ENCODE measurements at regions not wholly inside any gene's neighbourhood (a gene's known extent, or its start where the extent isn't known, plus 50 kb on each side); places are given as distances from the start of the nearest gene placed in this dataset.

GRCh38 chr5:104793031-104793754 is 1230.6 kb upstream of the NUDT12 start:
- no peak overlapping the region for H2AK9ac ChIP-seq (replicated peaks; ENCODE audit: low read depth, low read length, poor library complexity)
- H3K4ac ChIP-seq (ENCODE audit: low read depth, low read length), result no peak overlapping the region
- in situ Hi-C loops (cut with MboI; ENCODE audit: low sequenced_read_pairs), result no loop called here
- no peak overlapping the region for H3K9ac ChIP-seq (ENCODE audit: low read depth, low read length)
- H3K9me3 ChIP-seq (ENCODE audit: control insufficient read depth, insufficient read depth, low read length), result peaks cover 1% of the 10 kb centered on the region; the same call in 1 of the 2 replicates
- H3K18ac ChIP-seq (ENCODE audit: low read depth, low read length), result no peak overlapping the region
- no peaks in the 10 kb centered on the region for H3K4me1 ChIP-seq (ENCODE audit: control insufficient read depth, insufficient read depth, low read length)
- H3K4me2 ChIP-seq (ENCODE audit: low read depth, low read length), result no peak overlapping the region
- ChIA-PET POLR2A (ENCODE audit: unreplicated experiment) (no interaction called here), CTCF (no interaction called here)
- no peak overlapping the region for H2BK15ac ChIP-seq (ENCODE audit: low read depth, low read length)
- BruUV-seq (replicated peaks), result no TSS peak
- H4K20me1 ChIP-seq (ENCODE audit: insufficient read depth, low read length), result no peaks in the 10 kb centered on the region
- H3K36me3 ChIP-seq (ENCODE audit: control insufficient read depth, insufficient read depth, low read length), result no peaks in the 10 kb centered on the region
- H3K56ac ChIP-seq (ENCODE audit: extremely low read depth, insufficient read depth, low read length), result no peak overlapping the region
- H4K91ac ChIP-seq (ENCODE audit: insufficient read depth, low read depth, low read length), result no peak overlapping the region
- H2BK5ac ChIP-seq (ENCODE audit: low read depth, low read length, poor library complexity, severe bottlenecking), result no peak overlapping the region
- no peaks in the 10 kb centered on the region for H3K79me1 ChIP-seq (ENCODE audit: low read depth in 1 of 2, low read length in 2 of 2)
- no peak overlapping the region for H2BK120ac ChIP-seq (ENCODE audit: low read depth, low read length)
- no peaks in the 10 kb centered on the region for H3K9me1 ChIP-seq (ENCODE audit: insufficient read depth, low read length)
- no peak overlapping the region for H4K5ac ChIP-seq (ENCODE audit: low read depth, low read length)
- H3K4me3 ChIP-seq (ENCODE audit: insufficient read depth, low read depth, low read length), result no peak overlapping the region
- dilution Hi-C loops (cut with HindIII; ENCODE audit: low sequenced_read_pairs, unreplicated experiment), result no loop called here
- no peak overlapping the region for H2AFZ ChIP-seq (replicated peaks; ENCODE audit: low read length, poor library complexity)
- H3K27ac ChIP-seq (ENCODE audit: insufficient read depth, low read length), result no peak overlapping the region
- no peak overlapping the region for H3K14ac ChIP-seq (replicated peaks; ENCODE audit: low read depth, low read length)
- TF ChIP-seq RAD21 (IDR thresholded peaks at IDR 0.05; ENCODE audit: low read length), result no peak
- TF ChIP-seq SMC3 (IDR thresholded peaks at IDR 0.05; ENCODE audit: low read depth, low read length), result no peak
- no peak for TF ChIP-seq ELK1 (IDR thresholded peaks at IDR 0.05; ENCODE audit: borderline replicate concordance, low read depth, low read length)
- no peak for TF ChIP-seq MXI1 (IDR thresholded peaks at IDR 0.05; ENCODE audit: borderline replicate concordance, low read depth, low read length)
- no peak for TF ChIP-seq RFX5 (IDR thresholded peaks at IDR 0.05; ENCODE audit: low read depth, low read length)
- TF ChIP-seq, protein P1, sequence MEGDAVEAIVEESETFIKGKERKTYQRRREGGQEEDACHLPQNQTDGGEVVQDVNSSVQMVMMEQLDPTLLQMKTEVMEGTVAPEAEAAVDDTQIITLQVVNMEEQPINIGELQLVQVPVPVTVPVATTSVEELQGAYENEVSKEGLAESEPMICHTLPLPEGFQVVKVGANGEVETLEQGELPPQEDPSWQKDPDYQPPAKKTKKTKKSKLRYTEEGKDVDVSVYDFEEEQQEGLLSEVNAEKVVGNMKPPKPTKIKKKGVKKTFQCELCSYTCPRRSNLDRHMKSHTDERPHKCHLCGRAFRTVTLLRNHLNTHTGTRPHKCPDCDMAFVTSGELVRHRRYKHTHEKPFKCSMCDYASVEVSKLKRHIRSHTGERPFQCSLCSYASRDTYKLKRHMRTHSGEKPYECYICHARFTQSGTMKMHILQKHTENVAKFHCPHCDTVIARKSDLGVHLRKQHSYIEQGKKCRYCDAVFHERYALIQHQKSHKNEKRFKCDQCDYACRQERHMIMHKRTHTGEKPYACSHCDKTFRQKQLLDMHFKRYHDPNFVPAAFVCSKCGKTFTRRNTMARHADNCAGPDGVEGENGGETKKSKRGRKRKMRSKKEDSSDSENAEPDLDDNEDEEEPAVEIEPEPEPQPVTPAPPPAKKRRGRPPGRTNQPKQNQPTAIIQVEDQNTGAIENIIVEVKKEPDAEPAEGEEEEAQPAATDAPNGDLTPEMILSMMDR (conservative IDR thresholded peaks at IDR 0.05; ENCODE audit: low read depth, low read length), result no peak
- TF ChIP-seq USF2 (IDR thresholded peaks at IDR 0.05; ENCODE audit: low read depth, low read length), result no peak
- no peak for TF ChIP-seq NFE2L2 (IDR thresholded peaks at IDR 0.05; ENCODE audit: low read depth, low read length)
- no peak for TF ChIP-seq CHD1 (IDR thresholded peaks at IDR 0.05; ENCODE audit: low read depth, low read length)
- H3K23ac ChIP-seq (ENCODE audit: low read depth, low read length), result no peak overlapping the region
- intact Hi-C loops (cut with micrococcal nuclease), result no loop called here
- DNase-seq (no peak), ATAC-seq (ENCODE audit: low read depth) (no peak)
- H3K27me3 ChIP-seq (ENCODE audit: control insufficient read depth, insufficient read depth, low read length), result no peaks in the 10 kb centered on the region
- no peak overlapping the region for H4K8ac ChIP-seq (ENCODE audit: low read depth in 2 of 2, low read length in 2 of 2)
- H2AK5ac ChIP-seq (ENCODE audit: low read depth, low read length), result no peak overlapping the region
- no peak overlapping the region for H2BK20ac ChIP-seq (ENCODE audit: low read depth, low read length)
- no CpG with 5 or more reads among the region's 4 CpGs for WGBS, 2 experiments (ENCODE audit: extremely low coverage in 2 of 2, insufficient read length in 1 of 2)

Measured in IMR-90 (cell line).